HFF-Myc (cell line): ENCODE measurements at regions not wholly inside any gene's neighbourhood (a gene's known extent, or its start where the extent isn't known, plus 50 kb on each side); places are given as distances from the start of the nearest gene placed in this dataset.

Source experiments
- DNase-seq: peaks from one replicate; pipeline ENCODE4 v3.0.0-alpha.2; 2011; ENCODE audit warnings: low read depth; ENCODE audit errors: extremely low read depth
- H3K4me3 ChIP-seq: replicated peaks from 2 replicates; pipeline ENCODE4 v1.5.1; 2011; ENCODE audit warnings: low read depth, mild to moderate bottlenecking, control low read depth, low read length
- CTCF ChIP-seq: IDR thresholded peaks from 2 replicates; pipeline ENCODE4 v1.5.1; 2012; ENCODE audit warnings: mild to moderate bottlenecking, low read depth, low read length, control low read depth; ENCODE audit errors: missing control alignments

- H3K4me3 ChIP-seq = no peak overlapping the region
Measured at GRCh38 chr17:71464241-71464640, 656.6 kb upstream of the SOX9 start.

GRCh38 chr17:71464751-71465150 is 656.1 kb upstream of the SOX9 start:
- H3K4me3 ChIP-seq = no peak overlapping the region
- TF ChIP-seq CTCF = no peak

More at GRCh38 chr17:71464241-71464640, 656.6 kb upstream of the SOX9 start:
- DNase-seq = no peak
- no peak for TF ChIP-seq CTCF

GRCh38 chr17:71467719-71468118 is 653.1 kb upstream of the SOX9 start:
- no peak for TF ChIP-seq CTCF
- no peak for DNase-seq
- no peak overlapping the region for H3K4me3 ChIP-seq

More at GRCh38 chr17:71464751-71465150, 656.1 kb upstream of the SOX9 start:
- no peak for DNase-seq

GRCh38 chr17:71470062-71470461 is 650.8 kb upstream of the SOX9 start:
- H3K4me3 ChIP-seq = no peak overlapping the region
- no peak for DNase-seq
- no peak for TF ChIP-seq CTCF

- H3K4me3 ChIP-seq = no peak overlapping the region
- peak; percentile 72 for TF ChIP-seq CTCF
- DNase-seq = peak; percentile 12
Measured at GRCh38 chr17:71472809-71473789, 647.7 kb upstream of the SOX9 start.

- no peak overlapping the region for H3K4me3 ChIP-seq
- no peak for TF ChIP-seq CTCF
- no peak for DNase-seq
Measured at GRCh38 chr17:71477356-71477755, 643.5 kb upstream of the SOX9 start.
